HG03159 (cell line): ENCODE measurements at regions not wholly inside any gene's neighbourhood (a gene's known extent, or its start where the extent isn't known, plus 50 kb on each side); places are given as distances from the start of the nearest gene placed in this dataset.

Experiments
- ATAC-seq: cut with Tn5 transposase; IDR thresholded peaks from one replicate; pipeline ENCODE4 v1.9.1; 2021; ENCODE audit warnings: mild to moderate bottlenecking, moderate library complexity; ENCODE audit not compliant: unreplicated experiment

GRCh38 chr16:5379954-5380353, 282.4 kb upstream of the EEF2KMT start:
- ATAC-seq, result no peak

DNA sequence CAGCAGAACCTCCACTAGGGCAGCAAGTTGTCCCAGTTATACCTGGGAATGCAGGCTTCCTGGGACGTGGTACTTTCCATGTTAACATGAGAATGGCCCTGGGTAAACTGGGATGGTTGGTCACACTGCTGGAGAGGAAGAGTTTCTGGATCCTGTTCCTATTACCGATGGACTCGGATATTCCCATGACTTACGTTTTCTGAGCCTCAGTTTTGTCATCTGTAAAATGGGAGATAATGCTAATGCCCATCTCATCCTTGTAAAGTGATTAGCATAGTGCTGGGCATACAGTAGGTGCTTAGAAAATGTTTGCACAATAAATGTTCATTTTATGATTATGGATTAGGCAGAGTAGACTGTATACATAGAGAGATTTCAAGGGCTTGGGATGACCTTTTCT, 280.9 kb upstream of the EEF2KMT start:
- ATAC-seq, result no peak

DNA sequence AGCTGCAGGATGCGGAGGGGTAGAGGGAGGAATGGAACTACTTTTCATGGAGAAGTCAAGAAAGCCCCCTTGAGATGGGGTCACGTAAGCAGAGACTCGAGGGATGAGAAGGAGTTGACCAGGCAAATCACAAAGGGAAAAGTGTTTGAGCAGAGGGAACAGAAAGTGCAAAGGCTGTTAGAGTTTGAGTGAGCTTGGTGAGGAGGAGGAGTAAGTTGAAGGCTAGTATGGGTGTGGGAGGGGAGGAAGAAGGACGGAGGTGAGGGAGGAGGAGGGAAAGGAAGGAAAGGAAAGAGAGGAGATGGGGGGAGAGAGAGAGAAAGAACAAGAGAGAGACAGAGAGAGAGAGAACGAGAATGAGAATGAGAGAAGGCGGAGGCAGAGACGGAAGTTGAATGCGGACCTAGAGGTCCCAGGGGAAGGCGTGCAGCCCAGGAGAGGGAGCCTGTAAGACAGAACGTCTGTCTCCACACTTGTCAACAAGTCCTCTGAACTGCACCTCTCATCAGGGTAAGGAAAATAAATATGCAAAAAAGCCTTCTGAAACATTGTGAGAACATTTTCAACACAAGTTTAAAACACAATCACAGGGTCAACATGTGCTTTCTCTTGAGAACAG, 279.8 kb upstream of the EEF2KMT start:
- ATAC-seq, result no peak

GRCh38 chr16:5374184-5374583, 276.6 kb upstream of the EEF2KMT start:
- no peak for ATAC-seq

DNA sequence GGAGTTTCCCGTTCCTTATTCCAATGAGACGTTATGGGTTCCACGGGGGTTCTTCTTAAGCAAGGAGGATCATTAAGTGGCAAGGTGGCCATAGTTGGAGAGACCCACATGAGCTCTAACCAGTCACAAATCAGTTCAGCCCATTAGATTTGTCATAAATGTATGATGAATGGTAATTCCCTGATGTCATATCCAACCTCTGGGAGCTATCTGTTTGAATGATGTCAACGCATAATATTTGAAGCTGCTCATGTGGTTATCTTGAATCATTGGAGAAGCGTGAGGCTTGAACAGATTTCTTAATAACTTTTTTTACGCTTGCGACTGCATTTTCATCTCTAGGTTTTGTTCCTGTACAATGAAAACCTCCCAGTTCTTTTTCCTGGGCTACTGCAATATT, 270.4 kb upstream of the EEF2KMT start:
- ATAC-seq, result no peak

DNA sequence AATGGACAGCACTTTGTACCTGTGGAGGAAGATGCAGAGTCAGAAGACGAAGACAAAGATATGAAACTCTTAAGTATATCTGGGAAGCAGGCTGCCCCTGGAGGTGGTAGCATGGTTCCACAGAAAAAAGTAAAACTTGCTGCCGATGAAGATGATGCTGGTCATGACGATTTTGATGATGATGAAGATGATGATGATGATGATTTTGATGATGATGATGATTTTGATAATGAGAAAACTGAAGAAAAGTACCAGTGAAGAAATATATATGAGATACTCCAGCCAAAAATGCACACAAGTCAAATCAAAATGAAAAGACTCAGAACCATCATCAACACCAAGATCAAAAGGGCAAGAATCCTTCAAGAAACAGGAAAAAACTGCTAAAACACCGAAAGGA, 268.5 kb upstream of the EEF2KMT start:
- ATAC-seq, result no peak

- no peak for ATAC-seq
Measured at GRCh38 chr16:5364186-5364585, 266.6 kb upstream of the EEF2KMT start.

DNA sequence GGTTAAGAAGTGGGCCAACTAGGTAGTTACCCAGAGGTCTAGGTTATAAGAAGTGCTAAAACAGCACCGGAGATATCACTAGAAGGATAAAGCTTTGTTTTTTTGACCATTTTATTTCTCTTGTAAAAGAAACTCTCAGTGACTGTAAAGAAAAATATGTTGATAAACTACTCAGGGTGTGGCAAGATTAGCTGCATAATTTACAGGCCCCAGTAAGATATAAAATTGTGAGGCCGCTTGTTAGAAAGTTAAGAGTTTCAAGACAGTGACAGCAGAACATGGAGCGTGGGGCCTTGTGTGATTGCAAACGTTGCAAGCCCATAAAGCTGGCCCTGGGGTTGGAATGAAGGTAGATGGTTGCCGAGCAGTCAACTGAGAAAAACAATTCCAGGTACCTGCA, 263.7 kb upstream of the EEF2KMT start:
- no peak for ATAC-seq

DNA sequence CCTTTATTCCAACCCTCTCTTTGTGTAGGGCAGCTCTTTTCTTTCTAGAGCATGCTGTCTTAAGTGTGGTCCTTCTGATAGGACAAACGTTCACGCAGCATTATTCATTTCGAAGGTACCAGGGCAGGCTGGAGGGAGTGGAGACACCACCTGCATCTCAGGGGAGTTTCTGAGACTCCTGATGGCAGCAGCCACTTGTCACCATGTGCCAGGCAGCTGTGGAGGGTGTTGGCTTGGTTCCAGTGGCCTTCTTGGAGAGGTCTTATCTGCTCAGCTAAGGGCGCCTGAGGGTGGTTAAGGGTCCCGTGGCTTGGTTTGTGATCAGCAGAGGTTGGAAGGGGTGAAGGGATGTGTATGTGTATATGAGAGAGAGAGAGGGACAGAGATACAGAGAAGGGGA, 257.1 kb upstream of the EEF2KMT start:
- no peak for ATAC-seq

DNA sequence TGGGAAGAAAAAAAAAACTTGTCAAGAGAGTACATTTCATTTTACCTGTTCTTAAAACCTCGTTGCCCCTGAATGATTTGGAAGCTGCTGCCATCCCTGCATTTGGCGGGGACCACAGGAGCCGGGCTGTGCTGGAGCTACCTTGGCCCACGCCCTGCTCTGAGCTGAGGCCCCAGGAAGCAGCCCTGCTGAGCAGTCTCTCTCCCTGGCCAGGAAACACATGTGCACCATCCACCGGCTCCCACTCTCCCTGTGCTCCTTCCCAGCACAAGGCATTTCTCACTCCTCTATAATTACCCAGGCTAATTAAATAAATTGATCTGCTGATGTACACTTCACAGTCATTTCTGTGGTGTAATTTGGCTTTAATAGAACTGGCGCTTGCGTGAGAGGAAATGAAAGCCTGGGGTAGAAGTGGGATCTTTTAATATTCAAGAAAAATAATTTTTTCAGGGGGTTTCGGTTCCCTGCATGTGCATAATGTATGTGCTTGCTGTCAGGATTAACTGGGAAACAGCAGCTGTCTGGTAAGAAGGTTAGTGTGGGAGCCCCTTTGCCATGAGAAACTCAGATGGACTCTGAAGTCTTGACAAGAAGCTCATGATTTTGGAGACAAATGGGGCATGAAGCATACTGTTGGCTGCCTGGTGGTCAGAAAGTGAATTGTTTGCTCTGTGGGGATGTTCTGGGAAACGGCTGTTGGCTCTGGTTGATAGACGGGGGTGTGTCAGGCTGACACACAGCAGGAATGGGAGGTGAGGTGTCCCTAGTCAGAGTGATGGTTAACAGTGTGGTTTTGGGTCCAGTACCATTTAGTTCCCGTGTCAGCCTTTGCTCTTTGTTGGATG, 252.3 kb upstream of the EEF2KMT start:
- ATAC-seq, result no peak

GRCh38 chr16:5349101-5349500, 251.5 kb upstream of the EEF2KMT start:
- no peak for ATAC-seq

- ATAC-seq, result no peak
Measured at GRCh38 chr16:5347561-5347960, 250.0 kb upstream of the EEF2KMT start.

- no peak for ATAC-seq
Measured at GRCh38 chr16:5336941-5337340, 239.3 kb upstream of the EEF2KMT start.

DNA sequence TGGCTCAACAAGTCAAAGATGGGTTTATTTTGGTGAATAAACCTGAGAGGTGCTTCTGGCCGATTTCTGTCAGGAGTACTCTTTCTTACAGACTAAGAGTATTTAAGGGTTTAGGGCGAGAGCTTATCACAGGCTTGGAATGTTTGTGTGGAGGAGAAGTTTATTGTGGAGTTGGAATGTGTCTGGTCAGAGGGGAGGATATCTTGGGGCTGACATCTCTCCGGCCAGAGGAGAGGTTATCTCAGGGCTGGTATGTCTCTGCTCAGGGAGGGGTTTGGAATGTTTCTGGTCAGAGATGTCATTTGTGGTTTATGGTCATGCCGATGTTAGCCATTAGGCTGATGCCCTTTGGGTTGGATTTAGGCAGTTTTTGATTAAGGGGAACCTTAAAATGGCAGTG, 236.4 kb upstream of the EEF2KMT start:
- no peak for ATAC-seq

GRCh38 chr16:5333126-5333525, 235.5 kb upstream of the EEF2KMT start:
- ATAC-seq, result no peak

- ATAC-seq, result no peak
Measured at GRCh38 chr16:5330058-5330457, 232.5 kb upstream of the EEF2KMT start.

DNA sequence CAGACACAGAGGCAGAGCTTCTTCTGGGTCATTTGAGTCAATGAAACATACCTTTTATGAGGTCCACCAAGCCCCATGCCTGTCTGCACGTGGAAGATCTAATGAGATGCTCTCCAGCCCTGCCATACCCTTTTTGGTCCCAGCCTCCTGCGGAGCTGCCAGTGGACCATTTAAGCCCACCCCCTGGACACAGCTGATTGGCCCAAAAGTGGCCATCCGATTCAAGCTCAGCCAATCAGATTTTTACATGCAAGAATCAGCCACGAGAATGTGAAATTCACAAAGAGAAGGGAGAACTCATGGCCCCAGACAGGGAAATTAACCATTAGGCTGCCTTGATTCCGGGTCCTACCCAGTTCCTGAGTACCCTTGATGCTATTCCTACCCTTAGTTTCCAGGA, 231.0 kb upstream of the EEF2KMT start:
- no peak for ATAC-seq

DNA sequence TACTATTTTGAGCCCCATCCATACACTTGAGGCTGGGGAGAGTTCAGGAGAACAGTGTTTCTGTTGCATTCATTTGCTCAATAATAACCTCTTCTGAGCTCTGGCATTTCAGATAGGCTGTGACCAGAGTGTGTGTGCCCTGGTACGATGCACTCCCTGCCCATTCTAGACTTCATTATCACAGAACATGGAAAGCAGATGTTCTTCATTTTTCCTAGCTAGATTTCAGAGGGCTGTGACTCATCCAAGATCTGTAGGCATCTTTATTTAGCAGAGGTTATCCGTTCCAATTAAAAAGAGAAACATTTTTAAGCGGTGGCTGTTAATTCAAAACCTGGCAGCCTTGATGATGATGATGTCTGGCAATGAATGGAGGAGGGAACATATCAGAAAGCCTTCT, 228.8 kb upstream of the EEF2KMT start:
- no peak for ATAC-seq

DNA sequence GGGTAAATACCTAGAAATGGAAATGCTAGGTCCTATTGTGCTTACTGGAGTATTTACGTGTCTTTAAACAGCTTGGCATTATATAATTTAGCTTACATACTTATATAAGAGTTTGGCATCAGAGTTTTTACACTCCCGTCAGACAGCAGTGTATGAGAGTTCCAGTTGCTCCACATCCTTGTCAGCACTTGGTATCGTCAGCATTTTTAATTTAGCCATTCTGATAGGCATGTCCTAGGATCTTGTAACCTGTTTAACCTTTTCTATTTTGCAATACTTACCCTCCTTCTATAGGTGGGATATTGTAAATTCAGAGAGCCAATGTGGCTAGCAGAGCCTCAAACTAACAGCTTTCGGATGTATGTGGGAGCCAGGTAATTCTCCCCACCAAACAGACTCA, 228.3 kb upstream of the EEF2KMT start:
- ATAC-seq, result no peak

- no peak for ATAC-seq
Measured at GRCh38 chr16:5323284-5324141, 225.9 kb upstream of the EEF2KMT start.

DNA sequence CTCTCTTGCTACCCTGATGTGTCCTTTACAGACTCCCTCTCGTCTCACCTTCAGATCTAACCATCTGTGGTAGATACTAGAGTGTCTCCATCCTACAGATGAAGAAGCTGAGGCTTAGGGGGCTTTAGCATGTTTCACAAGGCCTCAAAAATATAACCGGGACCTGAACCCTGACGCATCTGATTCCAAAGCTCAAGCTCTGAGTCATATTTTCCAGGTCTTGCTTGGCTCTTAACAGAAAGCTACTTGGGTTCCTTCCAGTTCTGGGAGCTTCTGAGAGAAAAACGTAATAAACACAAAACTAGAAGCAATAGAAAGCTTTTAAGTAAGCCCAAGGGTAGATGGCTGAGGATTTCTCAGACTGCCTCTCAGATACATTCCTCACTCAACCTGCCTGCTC, 224.3 kb upstream of the EEF2KMT start:
- ATAC-seq, result no peak

DNA sequence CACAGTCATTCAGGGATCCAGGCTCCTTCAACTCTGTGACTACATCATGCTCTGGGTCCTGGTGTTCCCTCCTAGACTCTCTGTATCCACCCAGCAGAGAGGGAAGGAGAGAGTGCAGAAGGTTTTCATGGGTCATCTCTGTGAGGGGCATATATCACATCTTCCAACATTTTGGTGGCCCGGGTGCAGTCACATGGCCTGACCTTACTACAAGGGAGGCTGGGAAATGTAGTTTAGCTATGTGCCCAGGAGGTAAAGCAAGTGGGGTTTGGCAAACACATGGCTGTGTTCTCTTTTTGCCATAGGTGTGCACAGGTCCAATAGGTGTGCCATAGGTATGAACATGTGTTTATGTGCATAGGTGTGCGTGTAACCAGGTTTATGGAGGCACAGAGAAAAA, 222.2 kb upstream of the EEF2KMT start:
- no peak for ATAC-seq
